ENCODE measurements at regions not wholly inside any gene's neighbourhood (a gene's known extent, or its start where the extent isn't known, plus 50 kb on each side); places are given as distances from the start of the nearest gene placed in this dataset.

DNA sequence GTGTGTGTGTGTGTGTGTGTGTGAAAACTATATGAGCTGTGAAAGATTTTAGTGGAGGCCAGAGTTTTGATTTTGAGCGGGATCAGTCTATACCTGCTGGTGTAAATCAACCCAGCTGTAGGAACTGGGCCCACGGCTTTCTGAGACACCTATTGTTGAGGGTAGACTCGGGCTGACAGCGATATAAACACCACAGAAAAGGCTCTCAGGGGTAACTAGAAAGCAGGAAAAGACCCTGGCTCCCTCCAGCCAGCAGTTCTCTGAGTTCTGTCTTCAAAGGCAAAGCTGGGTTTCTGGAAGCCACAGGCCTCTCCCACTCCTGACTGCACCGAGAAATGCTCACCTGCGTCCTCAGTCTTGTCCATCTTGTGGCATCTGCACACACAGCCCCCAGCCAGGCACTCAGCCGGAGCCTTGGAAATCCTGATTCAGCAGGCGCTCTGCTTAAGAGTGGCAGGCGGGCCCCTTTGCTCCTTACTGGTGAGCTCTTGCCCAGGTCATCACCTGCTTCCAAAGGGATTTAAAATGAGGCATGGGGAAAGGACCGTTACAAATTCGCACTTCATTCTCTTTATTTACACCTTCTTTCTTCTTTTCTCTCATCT is 223.3 kb downstream of the NDUFS4 start:
- POLR2A ChIA-PET: no interaction called here
- H3K4me1 ChIP-seq (ENCODE audit: control insufficient read depth, insufficient read depth, low read length): no peaks in the 10 kb centered on the region
- no peaks in the 10 kb centered on the region; the same call in 1 of the 2 replicates for H3K27me3 ChIP-seq (ENCODE audit: control insufficient read depth, insufficient read depth, low read length)
- in situ Hi-C loops (cut with HindIII; ENCODE audit: low pct_unique_long_range_greater_than_20kb, low sequenced_read_pairs): no loop called here
- no peak for DNase-seq (ENCODE audit: low read depth, low spot score)
- no TSS peak for BruUV-seq (replicated peaks)
- H3K27ac ChIP-seq (ENCODE audit: low read length): no peak overlapping the region
- ATAC-seq: no peak
- no peak for TF ChIP-seq SIN3A (IDR thresholded peaks at IDR 0.05; ENCODE audit: borderline replicate concordance, insufficient read depth, low read depth, low read length)
- no peak for TF ChIP-seq POLR2AphosphoS5 (IDR thresholded peaks at IDR 0.05; ENCODE audit: low read depth, low read length)
- TF ChIP-seq, protein P1, sequence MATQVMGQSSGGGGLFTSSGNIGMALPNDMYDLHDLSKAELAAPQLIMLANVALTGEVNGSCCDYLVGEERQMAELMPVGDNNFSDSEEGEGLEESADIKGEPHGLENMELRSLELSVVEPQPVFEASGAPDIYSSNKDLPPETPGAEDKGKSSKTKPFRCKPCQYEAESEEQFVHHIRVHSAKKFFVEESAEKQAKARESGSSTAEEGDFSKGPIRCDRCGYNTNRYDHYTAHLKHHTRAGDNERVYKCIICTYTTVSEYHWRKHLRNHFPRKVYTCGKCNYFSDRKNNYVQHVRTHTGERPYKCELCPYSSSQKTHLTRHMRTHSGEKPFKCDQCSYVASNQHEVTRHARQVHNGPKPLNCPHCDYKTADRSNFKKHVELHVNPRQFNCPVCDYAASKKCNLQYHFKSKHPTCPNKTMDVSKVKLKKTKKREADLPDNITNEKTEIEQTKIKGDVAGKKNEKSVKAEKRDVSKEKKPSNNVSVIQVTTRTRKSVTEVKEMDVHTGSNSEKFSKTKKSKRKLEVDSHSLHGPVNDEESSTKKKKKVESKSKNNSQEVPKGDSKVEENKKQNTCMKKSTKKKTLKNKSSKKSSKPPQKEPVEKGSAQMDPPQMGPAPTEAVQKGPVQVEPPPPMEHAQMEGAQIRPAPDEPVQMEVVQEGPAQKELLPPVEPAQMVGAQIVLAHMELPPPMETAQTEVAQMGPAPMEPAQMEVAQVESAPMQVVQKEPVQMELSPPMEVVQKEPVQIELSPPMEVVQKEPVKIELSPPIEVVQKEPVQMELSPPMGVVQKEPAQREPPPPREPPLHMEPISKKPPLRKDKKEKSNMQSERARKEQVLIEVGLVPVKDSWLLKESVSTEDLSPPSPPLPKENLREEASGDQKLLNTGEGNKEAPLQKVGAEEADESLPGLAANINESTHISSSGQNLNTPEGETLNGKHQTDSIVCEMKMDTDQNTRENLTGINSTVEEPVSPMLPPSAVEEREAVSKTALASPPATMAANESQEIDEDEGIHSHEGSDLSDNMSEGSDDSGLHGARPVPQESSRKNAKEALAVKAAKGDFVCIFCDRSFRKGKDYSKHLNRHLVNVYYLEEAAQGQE (IDR thresholded peaks at IDR 0.05; ENCODE audit: insufficient read depth in 1 of 2, low read depth in 2 of 2, low read length in 1 of 2): no peak
- no peak for TF ChIP-seq CTCF (IDR thresholded peaks at IDR 0.05)
- TF ChIP-seq TCF7L2 (IDR thresholded peaks at IDR 0.05; ENCODE audit: low read depth, low read length): no peak
- no peaks in the 10 kb centered on the region for H3K36me3 ChIP-seq (ENCODE audit: control insufficient read depth, insufficient read depth, low read length)
- CTCF ChIA-PET: no interaction called here
- intact Hi-C loops (cut with micrococcal nuclease; ENCODE audit: unreplicated experiment): no loop called here
- no peak overlapping the region for H3K4me3 ChIP-seq (ENCODE audit: low read depth in 2 of 2, low read length in 2 of 2)
- H3K9me3 ChIP-seq (ENCODE audit: control insufficient read depth, insufficient read depth, low read depth, low read length): no peaks in the 10 kb centered on the region

- ChIA-PET CTCF (no interaction called here), POLR2A (no interaction called here)
- TF ChIP-seq, protein P1 (IDR thresholded peaks at IDR 0.05; ENCODE audit: insufficient read depth in 1 of 2, low read depth in 2 of 2, low read length in 1 of 2): no peak
- TF ChIP-seq CTCF (IDR thresholded peaks at IDR 0.05) (no peak), POLR2AphosphoS5 (IDR thresholded peaks at IDR 0.05; ENCODE audit: low read depth, low read length) (no peak), TCF7L2 (IDR thresholded peaks at IDR 0.05; ENCODE audit: low read depth, low read length) (no peak), SIN3A (IDR thresholded peaks at IDR 0.05; ENCODE audit: borderline replicate concordance, insufficient read depth, low read depth, low read length) (no peak)
- no peak for DNase-seq (ENCODE audit: low read depth, low spot score)
- H3K4me1 ChIP-seq (ENCODE audit: control insufficient read depth, insufficient read depth, low read length): no peaks in the 10 kb centered on the region
- intact Hi-C loops (cut with micrococcal nuclease; ENCODE audit: unreplicated experiment) (no loop called here), in situ Hi-C loops (cut with HindIII; ENCODE audit: low pct_unique_long_range_greater_than_20kb, low sequenced_read_pairs) (no loop called here)
- no peaks in the 10 kb centered on the region for H3K9me3 ChIP-seq (ENCODE audit: control insufficient read depth, insufficient read depth, low read depth, low read length)
- H3K27me3 ChIP-seq (ENCODE audit: control insufficient read depth, insufficient read depth, low read length): no peaks in the 10 kb centered on the region; the same call in 1 of the 2 replicates
- H3K4me3 ChIP-seq (ENCODE audit: low read depth in 2 of 2, low read length in 2 of 2): no peak overlapping the region
- no peak overlapping the region for H3K27ac ChIP-seq (ENCODE audit: low read length)
- no peaks in the 10 kb centered on the region for H3K36me3 ChIP-seq (ENCODE audit: control insufficient read depth, insufficient read depth, low read length)
- no TSS peak for BruUV-seq (replicated peaks)
- no peak for ATAC-seq
Observed at GRCh38 chr5:53784596-53784995, 224.2 kb downstream of the NDUFS4 start.

All from Panc1 (cell line).